PC-3 (cell line): ENCODE measurements at regions not wholly inside any gene's neighbourhood (a gene's known extent, or its start where the extent isn't known, plus 50 kb on each side); places are given as distances from the start of the nearest gene placed in this dataset.

Experiments used
- CTCF ChIP-seq: fragments of 300-600 bp; sonication (generic); conservative IDR thresholded peaks from 2 replicates; pipeline ENCODE4 v1.5.1; 2017; ENCODE audit warnings: antibody characterized with exemption, low read depth, mild to moderate bottlenecking, low read length
- EZH2 ChIP-seq: fragments of 300-600 bp; sonication (generic); IDR thresholded peaks from one replicate; pipeline ENCODE4 v1.6.1; 2017; ENCODE audit warnings: antibody characterized with exemption, mild to moderate bottlenecking, low read length; ENCODE audit not compliant: unreplicated experiment

- no peak for TF ChIP-seq CTCF
- no peak for TF ChIP-seq EZH2
Observed at GRCh38 chr2:7358865-7359447, 441.7 kb downstream of the RNF144A start.
